H1 (cell line): ENCODE measurements at regions not wholly inside any gene's neighbourhood (a gene's known extent, or its start where the extent isn't known, plus 50 kb on each side); places are given as distances from the start of the nearest gene placed in this dataset.

Experiments used
- ATF3 ChIP-seq: IDR thresholded peaks from 2 replicates; pipeline ENCODE4 v1.6.1; 2011; ENCODE audit warnings: low read depth, mild to moderate bottlenecking, low read length; ENCODE audit not compliant: insufficient read depth
- CBX5 ChIP-seq: fragments of 300-800, 300-1000 bp; sonication (generic); IDR thresholded peaks from 2 replicates; pipeline ENCODE4 v1.7.1; 2016; ENCODE audit warnings: antibody characterized with exemption, low read length, low read depth
- CHD7 ChIP-seq: fragments of 300-600 bp; sonication (generic); IDR thresholded peaks from 2 replicates; pipeline ENCODE4 v1.7.1; 2012; ENCODE audit warnings: low read length, moderate library complexity, mild to moderate bottlenecking, inconsistent platforms; ENCODE audit not compliant: insufficient replicate concordance
- E2F6 ChIP-seq: IDR thresholded peaks from 2 replicates; pipeline ENCODE4 v1.6.1; 2012; ENCODE audit warnings: inconsistent platforms
- KDM4A ChIP-seq: IDR thresholded peaks from one replicate; pipeline ENCODE4 v1.7.1; 2012; ENCODE audit warnings: low read depth, mild to moderate bottlenecking, moderate library complexity, low read length, inconsistent platforms; ENCODE audit not compliant: severe bottlenecking
- RFX5 ChIP-seq: IDR thresholded peaks from 2 replicates; pipeline ENCODE4 v1.6.1; 2011; ENCODE audit warnings: low read depth, low read length, improper control_type of control experiment, borderline replicate concordance
- SIRT6 ChIP-seq: IDR thresholded peaks from one replicate; pipeline ENCODE4 v1.7.1; 2012; ENCODE audit warnings: low read length, inconsistent platforms
- SP2 ChIP-seq: IDR thresholded peaks from 2 replicates; pipeline ENCODE4 v1.6.1; 2012; ENCODE audit warnings: mild to moderate bottlenecking, low read length, inconsistent platforms
- SUZ12 ChIP-seq: fragments of 200-600 bp; sonication (generic); IDR thresholded peaks from 2 replicates; pipeline ENCODE4 v1.6.1; 2012; ENCODE audit warnings: mild to moderate bottlenecking, inconsistent platforms, low read length, moderate library complexity, mixed read lengths
- TEAD4 ChIP-seq: IDR thresholded peaks from 2 replicates; pipeline ENCODE4 v1.6.1; 2012; ENCODE audit warnings: low read depth, low read length, inconsistent platforms, mixed read lengths
- YY1 ChIP-seq: IDR thresholded peaks from 2 replicates; pipeline ENCODE4 v1.6.1; 2011; ENCODE audit warnings: low read depth, mild to moderate bottlenecking, low read length
- ZNF274 ChIP-seq: IDR thresholded peaks from 2 replicates; pipeline ENCODE4 v1.7.0; 2012; ENCODE audit warnings: low read length, borderline replicate concordance; ENCODE audit errors: extremely low read depth

DNA sequence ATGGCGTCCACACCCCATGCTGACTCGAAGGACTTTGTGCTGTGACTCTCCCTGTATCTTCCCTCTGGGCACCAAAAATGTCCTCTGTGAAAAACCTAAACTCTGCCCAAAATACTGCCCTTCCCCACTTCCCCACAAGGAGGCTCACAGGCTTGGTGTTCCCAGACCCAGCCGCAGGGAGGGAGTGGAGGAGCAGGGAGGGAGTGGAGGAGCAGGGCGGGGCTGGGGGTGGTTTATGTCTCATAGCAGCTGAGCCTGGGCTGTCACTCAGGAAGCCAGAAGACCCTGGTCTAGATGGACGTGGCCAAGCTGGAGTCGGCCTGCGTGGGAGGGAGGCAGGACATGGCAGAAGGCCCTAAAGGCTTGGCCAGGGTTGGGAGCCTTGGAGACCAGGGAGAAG, 461.7 kb downstream of the PTPRU start (continued):
- TF ChIP-seq KDM4A = no peak
- TF ChIP-seq CBX5 = no peak
- no peak for TF ChIP-seq RFX5
- TF ChIP-seq SUZ12 = no peak
- no peak for TF ChIP-seq CHD7
- TF ChIP-seq E2F6 = no peak
- no peak for TF ChIP-seq SIRT6
- no peak for TF ChIP-seq ZNF274
- peak; percentile 67; the same call in 1 of the 2 replicates for TF ChIP-seq YY1
- TF ChIP-seq TEAD4 = no peak
- no peak for TF ChIP-seq SP2
- no peak for TF ChIP-seq ATF3
